ENCODE measurements at regions not wholly inside any gene's neighbourhood (a gene's known extent, or its start where the extent isn't known, plus 50 kb on each side); places are given as distances from the start of the nearest gene placed in this dataset.

DNA sequence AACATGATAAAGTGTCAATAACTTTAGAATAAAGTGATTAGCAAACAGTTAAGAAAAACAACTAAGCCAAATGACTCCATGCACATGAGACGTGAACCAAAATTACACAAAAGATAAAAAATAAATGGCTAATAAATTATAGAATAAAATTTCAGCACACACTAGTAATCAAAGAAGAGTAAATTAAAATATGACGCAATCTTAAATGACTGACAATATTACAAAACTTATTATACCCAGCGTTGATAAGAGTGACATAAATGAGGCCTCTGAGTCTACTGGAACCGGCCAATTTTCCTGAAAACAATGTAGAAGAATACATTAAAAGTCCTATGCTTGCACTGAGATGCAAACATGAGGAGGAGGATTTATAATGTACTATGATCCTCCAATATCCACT, 187.4 kb downstream of the DHX15 start:
- TF ChIP-seq, protein P1, sequence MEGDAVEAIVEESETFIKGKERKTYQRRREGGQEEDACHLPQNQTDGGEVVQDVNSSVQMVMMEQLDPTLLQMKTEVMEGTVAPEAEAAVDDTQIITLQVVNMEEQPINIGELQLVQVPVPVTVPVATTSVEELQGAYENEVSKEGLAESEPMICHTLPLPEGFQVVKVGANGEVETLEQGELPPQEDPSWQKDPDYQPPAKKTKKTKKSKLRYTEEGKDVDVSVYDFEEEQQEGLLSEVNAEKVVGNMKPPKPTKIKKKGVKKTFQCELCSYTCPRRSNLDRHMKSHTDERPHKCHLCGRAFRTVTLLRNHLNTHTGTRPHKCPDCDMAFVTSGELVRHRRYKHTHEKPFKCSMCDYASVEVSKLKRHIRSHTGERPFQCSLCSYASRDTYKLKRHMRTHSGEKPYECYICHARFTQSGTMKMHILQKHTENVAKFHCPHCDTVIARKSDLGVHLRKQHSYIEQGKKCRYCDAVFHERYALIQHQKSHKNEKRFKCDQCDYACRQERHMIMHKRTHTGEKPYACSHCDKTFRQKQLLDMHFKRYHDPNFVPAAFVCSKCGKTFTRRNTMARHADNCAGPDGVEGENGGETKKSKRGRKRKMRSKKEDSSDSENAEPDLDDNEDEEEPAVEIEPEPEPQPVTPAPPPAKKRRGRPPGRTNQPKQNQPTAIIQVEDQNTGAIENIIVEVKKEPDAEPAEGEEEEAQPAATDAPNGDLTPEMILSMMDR (conservative IDR thresholded peaks at IDR 0.05; ENCODE audit: low read length): no peak
- no peak for TF ChIP-seq EZH2phosphoT487 (IDR thresholded peaks at IDR 0.05; ENCODE audit: borderline replicate concordance, low read depth, low read length)
